ENCODE measurements at regions not wholly inside any gene's neighbourhood (a gene's known extent, or its start where the extent isn't known, plus 50 kb on each side); places are given as distances from the start of the nearest gene placed in this dataset.

GRCh38 chr16:55944377-55944802 is 69.2 kb upstream of the CES5A start:
- peak; percentile 33 for DNase-seq (ENCODE audit: low spot score)

- no peak for DNase-seq (ENCODE audit: low spot score)
Observed at GRCh38 chr16:55943267-55943666, 68.1 kb upstream of the CES5A start.

GRCh38 chr16:55942821-55943220 is 67.6 kb upstream of the CES5A start:
- DNase-seq (ENCODE audit: low spot score), result no peak

GRCh38 chr16:55941552-55941951 is 66.4 kb upstream of the CES5A start:
- no peak for DNase-seq (ENCODE audit: low spot score)

GRCh38 chr16:55938126-55938525 is 63.0 kb upstream of the CES5A start:
- DNase-seq (ENCODE audit: low spot score), result no peak

GRCh38 chr16:55933038-55933437 is 57.9 kb upstream of the CES5A start:
- no peak for DNase-seq (ENCODE audit: low spot score)

- DNase-seq (ENCODE audit: low spot score), result no peak
Observed at GRCh38 chr16:55930036-55930435, 54.9 kb upstream of the CES5A start.

- DNase-seq (ENCODE audit: low spot score), result no peak
Observed at GRCh38 chr16:55929181-55929580, 54.0 kb upstream of the CES5A start.

- DNase-seq (ENCODE audit: low spot score), result no peak
Observed at GRCh38 chr16:55925242-55925641, 50.1 kb upstream of the CES5A start.
